ENCODE measurements at regions not wholly inside any gene's neighbourhood (a gene's known extent, or its start where the extent isn't known, plus 50 kb on each side); places are given as distances from the start of the nearest gene placed in this dataset.

- no peak for TF ChIP-seq CTCF (IDR thresholded peaks at IDR 0.05)
- no peak for TF ChIP-seq POLR2AphosphoS5 (IDR thresholded peaks at IDR 0.05)
- no peak for TF ChIP-seq EP300 (IDR thresholded peaks at IDR 0.05)
- no peak for TF ChIP-seq POLR2A (IDR thresholded peaks at IDR 0.05)
- H3K4me1 ChIP-seq, result peaks cover 0 to 3% (median 0%) of the 10 kb centered on the region in 4 donors
- H3K4me3 ChIP-seq, result no peak overlapping the region
- ATAC-seq (ENCODE audit: low FRiP score in 2 of 2) (no peak), DNase-seq (no peak)
- H3K27me3 ChIP-seq, result no peaks in the 10 kb centered on the region
- no peak overlapping the region for H3K27ac ChIP-seq
- H3K9me3 ChIP-seq, result no peaks in the 10 kb centered on the region
- 91 to 95% methylated on average over 6 of the region's 6 CpGs for WGBS, 2 donors
- H3K36me3 ChIP-seq, result no peaks in the 10 kb centered on the region
These were observed 57.3 kb upstream of the TNFRSF19 start for GRCh38 chr13:23512762-23513395.

GRCh38 chr13:23513455-23513854, 56.8 kb upstream of the TNFRSF19 start:
- H3K27me3 ChIP-seq, result no peaks in the 10 kb centered on the region
- no peak for TF ChIP-seq EP300 (IDR thresholded peaks at IDR 0.05)
- TF ChIP-seq POLR2A (IDR thresholded peaks at IDR 0.05), result no peak
- no peaks in the 10 kb centered on the region for H3K36me3 ChIP-seq
- no peaks in the 10 kb centered on the region for H3K9me3 ChIP-seq
- 74 to 80% methylated on average over 3 of the region's 3 CpGs for WGBS, 2 donors
- no peak overlapping the region for H3K27ac ChIP-seq
- DNase-seq (no peak), ATAC-seq (ENCODE audit: low FRiP score in 2 of 2) (no peak)
- H3K4me3 ChIP-seq, result no peak overlapping the region
- H3K4me1 ChIP-seq, result peaks cover 0 to 3% (median 0%) of the 10 kb centered on the region in 4 donors

- H3K9me3 ChIP-seq, result no peaks in the 10 kb centered on the region
- no peak overlapping the region for H3K4me3 ChIP-seq
- no peaks in the 10 kb centered on the region for H3K27me3 ChIP-seq
- ATAC-seq (ENCODE audit: low FRiP score in 2 of 2), result peak in 1 of 2 donors; percentile 18
- H3K4me1 ChIP-seq, result peaks cover 0 to 3% (median 0%) of the 10 kb centered on the region in 4 donors
- no peak for DNase-seq
- no peaks in the 10 kb centered on the region for H3K36me3 ChIP-seq
- no peak overlapping the region for H3K27ac ChIP-seq
- TF ChIP-seq EP300 (IDR thresholded peaks at IDR 0.05) (no peak), CTCF (IDR thresholded peaks at IDR 0.05) (no peak), POLR2A (IDR thresholded peaks at IDR 0.05) (no peak), POLR2AphosphoS5 (IDR thresholded peaks at IDR 0.05) (no peak)
- WGBS, 2 donors, result 81 to 87% methylated on average over 4 of the region's 4 CpGs
These were observed 56.1 kb upstream of the TNFRSF19 start for GRCh38 chr13:23514076-23514475.

GRCh38 chr13:23515116-23515515, 55.1 kb upstream of the TNFRSF19 start:
- Histone ChIP-seq H3K27me3 (no peaks in the 10 kb centered on the region), H3K36me3 (no peaks in the 10 kb centered on the region), H3K9me3 (no peaks in the 10 kb centered on the region), H3K27ac (no peak overlapping the region), H3K4me1 (no peaks in the 10 kb centered on the region), H3K4me3 (no peak overlapping the region)
- WGBS, 2 donors, result 60% methylated on average over 2 of the region's 2 CpGs
- no peak for TF ChIP-seq EP300 (IDR thresholded peaks at IDR 0.05)
- no peak for TF ChIP-seq POLR2AphosphoS5 (IDR thresholded peaks at IDR 0.05)
- TF ChIP-seq CTCF (IDR thresholded peaks at IDR 0.05), result no peak
- TF ChIP-seq POLR2A (IDR thresholded peaks at IDR 0.05), result no peak
- ATAC-seq (ENCODE audit: low FRiP score in 2 of 2) (no peak), DNase-seq (no peak)

- DNase-seq (no peak), ATAC-seq (ENCODE audit: low FRiP score in 2 of 2) (no peak)
- no peaks in the 10 kb centered on the region for H3K9me3 ChIP-seq
- H3K4me3 ChIP-seq, result no peak overlapping the region
- TF ChIP-seq CTCF (IDR thresholded peaks at IDR 0.05) (no peak), POLR2A (IDR thresholded peaks at IDR 0.05) (no peak)
- H3K4me1 ChIP-seq, result no peaks in the 10 kb centered on the region
- H3K27ac ChIP-seq, result no peak overlapping the region
- no peaks in the 10 kb centered on the region for H3K27me3 ChIP-seq
- H3K36me3 ChIP-seq, result no peaks in the 10 kb centered on the region
- 58 to 69% methylated on average over 3 of the region's 3 CpGs for WGBS, 2 donors
These were observed 54.0 kb upstream of the TNFRSF19 start for GRCh38 chr13:23516190-23516589.

All from upper lobe of left lung (tissue), 6 donors.